Mammary epithelial cell (primary cell): ENCODE measurements at regions not wholly inside any gene's neighbourhood (a gene's known extent, or its start where the extent isn't known, plus 50 kb on each side); places are given as distances from the start of the nearest gene placed in this dataset.

ENCODE experiments used
- EZH2 ChIP-seq: IDR thresholded peaks from 2 replicates; pipeline ENCODE4 v1.6.1; 2012; ENCODE audit warnings: low read length, inconsistent platforms, borderline replicate concordance
- TF ChIP-seq, protein P1 (sequence below), 2 donors: IDR thresholded peaks in 1 of 2; conservative IDR thresholded peaks in 1 of 2; 2 replicates each; pipeline ENCODE4 v1.5.1; 2011 to 2012; ENCODE audit warnings: inconsistent platforms in 2 of 2, low read length in 2 of 2, mild to moderate bottlenecking in 2 of 2, control low read depth in 1 of 2, low read depth in 1 of 2; ENCODE audit not compliant: insufficient read depth in 1 of 2; ENCODE audit errors: extremely low read depth in 1 of 2

GRCh38 chr22:49364398-49364797 is 463.3 kb downstream of the BRD1 start:
- TF ChIP-seq, protein P1, sequence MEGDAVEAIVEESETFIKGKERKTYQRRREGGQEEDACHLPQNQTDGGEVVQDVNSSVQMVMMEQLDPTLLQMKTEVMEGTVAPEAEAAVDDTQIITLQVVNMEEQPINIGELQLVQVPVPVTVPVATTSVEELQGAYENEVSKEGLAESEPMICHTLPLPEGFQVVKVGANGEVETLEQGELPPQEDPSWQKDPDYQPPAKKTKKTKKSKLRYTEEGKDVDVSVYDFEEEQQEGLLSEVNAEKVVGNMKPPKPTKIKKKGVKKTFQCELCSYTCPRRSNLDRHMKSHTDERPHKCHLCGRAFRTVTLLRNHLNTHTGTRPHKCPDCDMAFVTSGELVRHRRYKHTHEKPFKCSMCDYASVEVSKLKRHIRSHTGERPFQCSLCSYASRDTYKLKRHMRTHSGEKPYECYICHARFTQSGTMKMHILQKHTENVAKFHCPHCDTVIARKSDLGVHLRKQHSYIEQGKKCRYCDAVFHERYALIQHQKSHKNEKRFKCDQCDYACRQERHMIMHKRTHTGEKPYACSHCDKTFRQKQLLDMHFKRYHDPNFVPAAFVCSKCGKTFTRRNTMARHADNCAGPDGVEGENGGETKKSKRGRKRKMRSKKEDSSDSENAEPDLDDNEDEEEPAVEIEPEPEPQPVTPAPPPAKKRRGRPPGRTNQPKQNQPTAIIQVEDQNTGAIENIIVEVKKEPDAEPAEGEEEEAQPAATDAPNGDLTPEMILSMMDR (conservative IDR thresholded peaks at IDR 0.05 in 1 of 2, IDR thresholded peaks at IDR 0.05 in 1 of 2; ENCODE audit: extremely low read depth in 1 of 2, insufficient read depth in 1 of 2, low read depth in 1 of 2, low read length in 2 of 2), result no peak
- no peak for TF ChIP-seq EZH2
